OCI-LY7 (cell line): ENCODE measurements at regions not wholly inside any gene's neighbourhood (a gene's known extent, or its start where the extent isn't known, plus 50 kb on each side); places are given as distances from the start of the nearest gene placed in this dataset.

Source experiments
- BruUV-seq: library from RNA; stranded (reverse); fragments of 400-500 nt; replicated peaks from 2 replicates; lab custom pipeline; 2021; lab: Mats Ljungman, UMichigan
- CTCF ChIA-PET: fragments of 300-600 bp; sonication (Branson Sonifier 250); formaldehyde crosslinking; loops from one replicate; lab custom pipeline; 2022; ENCODE audit warnings: antibody characterized with exemption; ENCODE audit not compliant: unreplicated experiment; lab: Charles Lee
- POLR2A ChIA-PET: fragments of 300-600 bp; sonication (Branson Sonifier 250); formaldehyde crosslinking; loops from one replicate; lab custom pipeline; 2022; ENCODE audit warnings: antibody characterized with exemption; lab: Charles Lee
- DNase-seq: peaks from one replicate; pipeline ENCODE4 v3.0.0-alpha.2; 2015; ENCODE audit warnings: low spot score
- H2AFZ ChIP-seq: fragments of 200-600 bp; sonication (generic), shearing (Covaris generic); 2 replicates; pipeline ENCODE4 v1.6.1; 2014; ENCODE audit warnings: mild to moderate bottlenecking, antibody characterized with exemption, low read length, moderate library complexity
- H3K27ac ChIP-seq: fragments of 200-600 bp; sonication (generic); 2 replicates; pipeline ENCODE4 v1.5.1; 2014; ENCODE audit warnings: mixed run types, low read depth, mild to moderate bottlenecking, moderate library complexity, low read length, inconsistent platforms; ENCODE audit not compliant: poor library complexity, severe bottlenecking
- H3K36me3 ChIP-seq: fragments of 200-600 bp; sonication (generic); 2 replicates; pipeline ENCODE4 v1.6.1; 2014; ENCODE audit warnings: mild to moderate bottlenecking, antibody characterized with exemption, low read length, moderate library complexity, mixed read lengths; ENCODE audit not compliant: insufficient read depth
- H3K4me1 ChIP-seq: fragments of 200-600 bp; sonication (generic); 2 replicates; pipeline ENCODE4 v1.5.1; 2014; ENCODE audit warnings: mild to moderate bottlenecking, low read length; ENCODE audit not compliant: insufficient read depth, poor library complexity, severe bottlenecking
- H3K4me2 ChIP-seq: fragments of 200-600 bp; sonication (generic); 2 replicates; pipeline ENCODE4 v1.6.1; 2014; ENCODE audit warnings: mild to moderate bottlenecking, low read length
- H3K4me3 ChIP-seq: fragments of 200-600 bp; sonication (generic); 2 replicates; pipeline ENCODE4 v1.5.1; 2014; ENCODE audit warnings: mild to moderate bottlenecking, low read depth, low read length; ENCODE audit not compliant: poor library complexity, severe bottlenecking
- H3K79me2 ChIP-seq: fragments of 200-600 bp; sonication (generic); 2 replicates; pipeline ENCODE4 v1.6.1; 2016; ENCODE audit warnings: low read depth, mild to moderate bottlenecking, low read length, moderate library complexity, mixed read lengths; ENCODE audit not compliant: insufficient read depth
- H3K9me2 ChIP-seq: fragments of 200-600 bp; sonication (generic); 2 replicates; pipeline ENCODE4 v1.6.1; 2016; ENCODE audit warnings: mild to moderate bottlenecking, low read length, mixed read lengths; ENCODE audit not compliant: insufficient read depth
- H3K9me3 ChIP-seq: fragments of 200-600 bp; sonication (generic); 2 replicates; pipeline ENCODE4 v1.6.1; 2014; ENCODE audit warnings: mild to moderate bottlenecking, mixed run types, low read length, mixed read lengths
- H4K20me1 ChIP-seq: fragments of 200-600 bp; sonication (generic); 2 replicates; pipeline ENCODE4 v1.6.1; 2014; ENCODE audit warnings: mild to moderate bottlenecking, antibody characterized with exemption, low read length, moderate library complexity, mixed read lengths; ENCODE audit not compliant: insufficient read depth
- CTCF ChIP-seq: fragments of 200-600 bp; sonication (generic); conservative IDR thresholded peaks from 2 replicates; pipeline ENCODE4 v1.5.1; 2014; ENCODE audit warnings: mild to moderate bottlenecking, antibody characterized with exemption, low read length, moderate library complexity, mixed read lengths
- EZH2phosphoT487 ChIP-seq: fragments of 200-600 bp; sonication (generic); IDR thresholded peaks from 2 replicates; pipeline ENCODE4 v1.6.1; 2018; ENCODE audit warnings: low read depth, borderline replicate concordance, mild to moderate bottlenecking, mixed run types, antibody characterized with exemption, low read length, moderate library complexity, mixed read lengths
- intact Hi-C: fragments of 100-400 bp; cut with micrococcal nuclease; formaldehyde crosslinking; loops from one replicate; pipeline ENCODE4 v1.10.0; 2022; ENCODE audit not compliant: unreplicated experiment

- intact Hi-C loops: no loop called here
- no peak for DNase-seq
- Histone ChIP-seq H3K36me3 (no peaks in the 10 kb centered on the region), H3K79me2 (no peaks in the 10 kb centered on the region), H3K9me2 (no peaks in the 10 kb centered on the region), H3K27ac (no peak overlapping the region), H2AFZ (no peak overlapping the region), H3K4me3 (no peak overlapping the region), H3K4me1 (peaks cover 6% of the 10 kb centered on the region), H3K4me2 (no peak overlapping the region), H4K20me1 (no peaks in the 10 kb centered on the region), H3K9me3 (no peaks in the 10 kb centered on the region)
- BruUV-seq: no TSS peak
- TF ChIP-seq EZH2phosphoT487 (no peak), CTCF (no peak)
- CTCF ChIA-PET: no interaction called here
- POLR2A ChIA-PET: no interaction called here
Observed at GRCh38 chr2:205902900-205903237, 183.1 kb downstream of the INO80D start.

GRCh38 chr2:205902041-205902899 lies 183.7 kb downstream of the INO80D start:
- Histone ChIP-seq H3K4me3 (no peak overlapping the region), H3K79me2 (no peaks in the 10 kb centered on the region), H3K4me2 (no peak overlapping the region), H3K4me1 (peaks cover 6% of the 10 kb centered on the region), H4K20me1 (no peaks in the 10 kb centered on the region), H3K9me2 (no peaks in the 10 kb centered on the region), H3K9me3 (no peaks in the 10 kb centered on the region), H3K27ac (no peak overlapping the region), H3K36me3 (no peaks in the 10 kb centered on the region), H2AFZ (no peak overlapping the region)
- POLR2A ChIA-PET: no interaction called here
- CTCF ChIA-PET: no interaction called here
- no TSS peak for BruUV-seq
- TF ChIP-seq EZH2phosphoT487: no peak
- no peak for TF ChIP-seq CTCF
- DNase-seq: no peak
- intact Hi-C loops: no loop called here

- H3K9me3 ChIP-seq: no peaks in the 10 kb centered on the region
- no peak for DNase-seq
- H2AFZ ChIP-seq: no peak overlapping the region
- no peaks in the 10 kb centered on the region for H3K36me3 ChIP-seq
- intact Hi-C loops: no loop called here
- no peaks in the 10 kb centered on the region for H3K79me2 ChIP-seq
- ChIA-PET CTCF (no interaction called here), POLR2A (interaction anchor here (0.6 kb wide), 1 partner anchor 12 kb away, joined by 3 read pairs; no protein-coding TSS in a partner anchor)
- no peak overlapping the region for H3K27ac ChIP-seq
- no peaks in the 10 kb centered on the region for H3K9me2 ChIP-seq
- TF ChIP-seq EZH2phosphoT487 (no peak), CTCF (no peak)
- no peaks in the 10 kb centered on the region for H4K20me1 ChIP-seq
- H3K4me3 ChIP-seq: no peak overlapping the region
- no TSS peak for BruUV-seq
- no peak overlapping the region for H3K4me2 ChIP-seq
- peaks cover 6% of the 10 kb centered on the region for H3K4me1 ChIP-seq
Observed at GRCh38 chr2:205901491-205901890, 184.5 kb downstream of the INO80D start.
